HepG2 (cell line): ENCODE measurements at regions not wholly inside any gene's neighbourhood (a gene's known extent, or its start where the extent isn't known, plus 50 kb on each side); places are given as distances from the start of the nearest gene placed in this dataset.

Experiments used
- ATAC-seq: fragments of 200-7000 bp; cut with Tn5 transposase; 3 replicates; pipeline ENCODE4 v1.9.1; 2020; ENCODE audit warnings: mild to moderate bottlenecking, moderate library complexity
- BruUV-seq: library from RNA; stranded (reverse); fragments of 400-500 nt; replicated peaks from 2 replicates; lab custom pipeline; 2021; lab: Mats Ljungman, UMichigan
- CTCF ChIA-PET: fragments of 300-600 bp; formaldehyde crosslinking; extraction: SDS; loops from one replicate; lab custom pipeline; 2021; ENCODE audit warnings: low total read pairs, inconsistent platforms, low intra/inter-chr PET ratio; lab: Yijun Ruan, JAX
- POLR2A ChIA-PET: fragments of 350-600 bp; sonication (Branson Sonifier 250); formaldehyde crosslinking; loops from one replicate; lab custom pipeline; 2020; ENCODE audit warnings: antibody characterized with exemption, inconsistent platforms; lab: Yijun Ruan, JAX
- DNase-seq: peaks from one replicate; pipeline ENCODE4 v3.0.0-alpha.2; 2015; ENCODE audit warnings: low spot score
- FAIRE-seq: peaks from 3 replicates; lab custom pipeline; 2011; peaks lifted over from hg19 to GRCh38; lab: Jason Lieb, UNC
- H2AFZ ChIP-seq: one replicate; pipeline ENCODE4 v1.6.1; 2011; ENCODE audit warnings: low read length, inconsistent platforms
- H3K27ac ChIP-seq: fragments of 300-600 bp; 3 replicates; pipeline ENCODE4 v1.8.0; 2011; ENCODE audit warnings: mixed run types, mild to moderate bottlenecking, mixed read lengths, low read length, inconsistent platforms; ENCODE audit not compliant: insufficient read depth; ENCODE audit errors: extremely low read length
- H3K27me3 ChIP-seq, 2 experiments: fragments of 200-600 bp in 1 of 2; 2 replicates in 1 of 2; 3 replicates in 1 of 2; pipeline versions ENCODE4 v1.6.0 to v1.8.0; 2011; ENCODE audit warnings: low read length in 2 of 2, mild to moderate bottlenecking in 2 of 2, moderate library complexity in 2 of 2, inconsistent platforms in 1 of 2; ENCODE audit not compliant: insufficient read depth in 2 of 2, control insufficient read depth in 1 of 2
- H3K36me3 ChIP-seq, 2 experiments: fragments of 200-600 bp in 1 of 2; replicated peaks in 1 of 2; 2 replicates in 1 of 2; 3 replicates in 1 of 2; pipeline versions ENCODE4 v1.5.1 to v1.8.0; 2011; ENCODE audit warnings: low read length in 2 of 2, inconsistent platforms in 1 of 2; ENCODE audit not compliant: insufficient read depth in 2 of 2, control insufficient read depth in 1 of 2
- H3K4me1 ChIP-seq: 2 replicates; pipeline ENCODE4 v1.5.1; 2012; ENCODE audit warnings: low read length, inconsistent platforms; ENCODE audit not compliant: insufficient read depth
- H3K4me2 ChIP-seq: 2 replicates; pipeline ENCODE4 v1.6.0; 2011; ENCODE audit warnings: low read depth, low read length, inconsistent platforms
- H3K4me3 ChIP-seq, 3 experiments: fragments of 200-600 bp in 1 of 3; sonication (generic), shearing (Covaris generic) in 1 of 3; replicated peaks in 1 of 3; 2 replicates each; pipeline ENCODE4 v1.5.1; 2011 to 2016; ENCODE audit warnings: low read length in 3 of 3, inconsistent platforms in 2 of 3, low read depth in 2 of 3, mild to moderate bottlenecking in 2 of 3, control low read depth in 1 of 3, mixed read lengths in 1 of 3; ENCODE audit not compliant: insufficient read depth in 1 of 3
- H3K79me2 ChIP-seq: one replicate; pipeline ENCODE4 v1.6.1; 2011; ENCODE audit warnings: low read length, inconsistent platforms; ENCODE audit not compliant: insufficient read depth
- H3K9ac ChIP-seq: 2 replicates; pipeline ENCODE4 v1.6.0; 2011; ENCODE audit warnings: mild to moderate bottlenecking, low read depth, low read length, inconsistent platforms; ENCODE audit not compliant: insufficient read depth
- H3K9me3 ChIP-seq: 2 replicates; pipeline ENCODE4 v1.5.1; 2012; ENCODE audit warnings: mild to moderate bottlenecking, low read length
- H4K20me1 ChIP-seq: 2 replicates; pipeline ENCODE4 v1.6.0; 2011; ENCODE audit warnings: inconsistent platforms, mild to moderate bottlenecking, low read length, moderate library complexity; ENCODE audit not compliant: insufficient read depth
- BRCA1 ChIP-seq: sonication (generic); formaldehyde crosslinking; IDR thresholded peaks from 2 replicates; pipeline ENCODE4 v1.4.0; 2020; ENCODE audit warnings: missing genetic modification reagents
- ELF3 ChIP-seq: IDR thresholded peaks from 2 replicates; pipeline ENCODE4 v1.6.1; 2016; ENCODE audit warnings: missing genetic modification reagents, missing compliant biosample characterization
- ESRRA ChIP-seq: sonication (generic); formaldehyde crosslinking; IDR thresholded peaks from 2 replicates; pipeline ENCODE4 v1.5.1; 2020; ENCODE audit warnings: mild to moderate bottlenecking, low read depth, missing genetic modification reagents
- FLYWCH1 ChIP-seq: sonication (generic); formaldehyde crosslinking; IDR thresholded peaks from 2 replicates; pipeline ENCODE4 v1.8.1; 2023; ENCODE audit warnings: mild to moderate bottlenecking, missing genetic modification reagents
- HMGXB4 ChIP-seq, 2 experiments: sonication (generic) in 1 of 2; formaldehyde crosslinking in 1 of 2; IDR thresholded peaks; 2 replicates each; pipeline versions ENCODE4 v1.4.0 to v1.6.1; 2018 to 2020; ENCODE audit warnings: missing genetic modification reagents in 2 of 2, borderline replicate concordance in 1 of 2, low read depth in 1 of 2, mild to moderate bottlenecking in 1 of 2, missing biosample characterization in 1 of 2
- IKZF4 ChIP-seq: sonication (generic); formaldehyde crosslinking; IDR thresholded peaks from 2 replicates; pipeline ENCODE4 v1.5.1; 2020; ENCODE audit warnings: borderline replicate concordance, mild to moderate bottlenecking, low read depth, missing genetic modification reagents; ENCODE audit errors: not compliant biosample characterization
- NAIF1 ChIP-seq: sonication (generic); formaldehyde crosslinking; IDR thresholded peaks from 2 replicates; pipeline ENCODE4 v1.5.0; 2020; ENCODE audit warnings: mild to moderate bottlenecking, missing genetic modification reagents, borderline replicate concordance
- RORA ChIP-seq: sonication (generic); formaldehyde crosslinking; IDR thresholded peaks from 2 replicates; pipeline ENCODE4 v1.5.0; 2020; ENCODE audit warnings: mild to moderate bottlenecking, missing genetic modification reagents, moderate library complexity
- SMC3 ChIP-seq: IDR thresholded peaks from 2 replicates; pipeline ENCODE4 v1.6.1; 2011; ENCODE audit warnings: low read length, improper control_type of control experiment
- THAP9 ChIP-seq: sonication (generic); formaldehyde crosslinking; IDR thresholded peaks from 2 replicates; pipeline ENCODE4; 2020; ENCODE audit warnings: missing genetic modification reagents, mild to moderate bottlenecking, borderline replicate concordance
- ZNF503 ChIP-seq: sonication (generic); formaldehyde crosslinking; IDR thresholded peaks from 2 replicates; pipeline ENCODE4 v1.4.0; 2020; ENCODE audit warnings: missing genetic modification reagents
- ZNF883 ChIP-seq: sonication (generic); formaldehyde crosslinking; IDR thresholded peaks from 2 replicates; pipeline ENCODE4 v1.5.1; 2020; ENCODE audit warnings: mild to moderate bottlenecking, missing genetic modification reagents; ENCODE audit errors: not compliant biosample characterization
- ZSCAN30 ChIP-seq: sonication (generic); formaldehyde crosslinking; IDR thresholded peaks from 2 replicates; pipeline ENCODE4 v1.5.0; 2020; ENCODE audit warnings: mild to moderate bottlenecking, missing genetic modification reagents
- WGBS: methylation state at CpG from one replicate; pipeline ENCODE4 v1.1.6; 2017; ENCODE audit warnings: low lambda C conversion rate; 5-methylcytosine and 5-hydroxymethylcytosine counted together
- in situ Hi-C: cut with HindIII; loops from 2 replicates; pipeline ENCODE4 v1.10.0; 2017; ENCODE audit warnings: low pct_unique_long_range_greater_than_20kb; ENCODE audit not compliant: extremely low pct_ligation_motif_present
- intact Hi-C: fragments of 100-400 bp; cut with micrococcal nuclease; formaldehyde crosslinking; loops from one replicate; pipeline ENCODE4 v1.10.0; 2022; ENCODE audit not compliant: unreplicated experiment
- TF ChIP-seq, protein P1 (sequence below): sonication (generic); formaldehyde crosslinking; IDR thresholded peaks from 2 replicates; pipeline ENCODE4 v1.9.0; 2021; ENCODE audit warnings: missing genetic modification reagents, borderline replicate concordance

GRCh38 chr16:62213763-62214162, 177.5 kb upstream of the CDH8 start:
- Histone ChIP-seq H3K4me1 (no peaks in the 10 kb centered on the region), H3K79me2 (no peaks in the 10 kb centered on the region), H3K4me3 (no peak overlapping the region), H2AFZ (no peak overlapping the region), H3K4me2 (no peak overlapping the region), H3K27ac (no peak overlapping the region), H3K9me3 (no peaks in the 10 kb centered on the region), H3K9ac (no peak overlapping the region), H3K36me3 (no peaks in the 10 kb centered on the region), H4K20me1 (no peaks in the 10 kb centered on the region), H3K27me3 (no peaks in the 10 kb centered on the region)
- no TSS peak for BruUV-seq
- ATAC-seq (peak; percentile 99), DNase-seq (peak; percentile 29), FAIRE-seq (no peak)
- ChIA-PET CTCF (no interaction called here), POLR2A (no interaction called here)
- intact Hi-C loops, result no loop called here
- 44% methylated on average over 2 of the region's 2 CpGs for WGBS
- in situ Hi-C loops, result no loop called here
- no peak for TF ChIP-seq ZNF883 (CRISPR knock-in tag)
- TF ChIP-seq SMC3, result peak; percentile 16; the same call in 1 of the 2 replicates
- TF ChIP-seq, protein P1, sequence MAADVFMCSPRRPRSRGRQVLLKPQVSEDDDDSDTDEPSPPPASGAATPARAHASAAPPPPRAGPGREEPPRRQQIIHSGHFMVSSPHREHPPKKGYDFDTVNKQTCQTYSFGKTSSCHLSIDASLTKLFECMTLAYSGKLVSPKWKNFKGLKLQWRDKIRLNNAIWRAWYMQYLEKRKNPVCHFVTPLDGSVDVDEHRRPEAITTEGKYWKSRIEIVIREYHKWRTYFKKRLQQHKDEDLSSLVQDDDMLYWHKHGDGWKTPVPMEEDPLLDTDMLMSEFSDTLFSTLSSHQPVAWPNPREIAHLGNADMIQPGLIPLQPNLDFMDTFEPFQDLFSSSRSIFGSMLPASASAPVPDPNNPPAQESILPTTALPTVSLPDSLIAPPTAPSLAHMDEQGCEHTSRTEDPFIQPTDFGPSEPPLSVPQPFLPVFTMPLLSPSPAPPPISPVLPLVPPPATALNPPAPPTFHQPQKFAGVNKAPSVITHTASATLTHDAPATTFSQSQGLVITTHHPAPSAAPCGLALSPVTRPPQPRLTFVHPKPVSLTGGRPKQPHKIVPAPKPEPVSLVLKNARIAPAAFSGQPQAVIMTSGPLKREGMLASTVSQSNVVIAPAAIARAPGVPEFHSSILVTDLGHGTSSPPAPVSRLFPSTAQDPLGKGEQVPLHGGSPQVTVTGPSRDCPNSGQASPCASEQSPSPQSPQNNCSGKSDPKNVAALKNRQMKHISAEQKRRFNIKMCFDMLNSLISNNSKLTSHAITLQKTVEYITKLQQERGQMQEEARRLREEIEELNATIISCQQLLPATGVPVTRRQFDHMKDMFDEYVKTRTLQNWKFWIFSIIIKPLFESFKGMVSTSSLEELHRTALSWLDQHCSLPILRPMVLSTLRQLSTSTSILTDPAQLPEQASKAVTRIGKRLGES, result no peak
- TF ChIP-seq ESRRA (CRISPR knock-in tag), result no peak
- TF ChIP-seq ZSCAN30 (CRISPR knock-in tag), result no peak
- TF ChIP-seq NAIF1 (CRISPR knock-in tag), result no peak
- peak; percentile 46; the same call in 1 of the 2 replicates for TF ChIP-seq THAP9
- TF ChIP-seq IKZF4 (CRISPR knock-in tag), result no peak
- TF ChIP-seq HMGXB4 (CRISPR knock-in tag; IDR thresholded peaks at IDR 0.05; ENCODE audit: borderline replicate concordance in 1 of 2, low read depth in 1 of 2), result no peak
- TF ChIP-seq ZNF503 (CRISPR knock-in tag), result no peak
- no peak for TF ChIP-seq BRCA1
- no peak for TF ChIP-seq RORA
- no peak for TF ChIP-seq ELF3 (CRISPR knock-in tag)
- TF ChIP-seq FLYWCH1 (CRISPR knock-in tag), result no peak
